ENCODE measurements at regions not wholly inside any gene's neighbourhood (a gene's known extent, or its start where the extent isn't known, plus 50 kb on each side); places are given as distances from the start of the nearest gene placed in this dataset.
"Not testable (repeated sequence)": the region's sequence is repeated elsewhere in the genome, so short reads cannot be mapped to it uniquely, and the experiment has no call there.

- Histone ChIP-seq H3K36me3 (ENCODE audit: control insufficient read depth, insufficient read depth, low read length) (no peaks in the 10 kb centered on the region), H3K4me1 (ENCODE audit: control insufficient read depth, insufficient read depth, low read length) (no peaks in the 10 kb centered on the region), H3K9me3 (ENCODE audit: control insufficient read depth, insufficient read depth, low read depth, low read length) (no peaks in the 10 kb centered on the region), H3K27ac (ENCODE audit: low read depth, low read length) (no peak overlapping the region), H3K4me3 (ENCODE audit: low read depth, low read length) (no peak overlapping the region), H3K9ac (ENCODE audit: low read length) (no peak overlapping the region), H3K27me3 (ENCODE audit: control insufficient read depth, insufficient read depth, low read length) (no peaks in the 10 kb centered on the region)
These were observed 285.6 kb downstream of the SHOX start for GRCh38 chrX:916230-916599.

- Histone ChIP-seq H3K4me3 (ENCODE audit: low read depth, low read length) (no peak overlapping the region), H3K27me3 (ENCODE audit: control insufficient read depth, insufficient read depth, low read length) (no peaks in the 10 kb centered on the region), H3K4me1 (ENCODE audit: control insufficient read depth, insufficient read depth, low read length) (no peaks in the 10 kb centered on the region), H3K9ac (ENCODE audit: low read length) (no peak overlapping the region), H3K36me3 (ENCODE audit: control insufficient read depth, insufficient read depth, low read length) (no peaks in the 10 kb centered on the region), H3K27ac (ENCODE audit: low read depth, low read length) (no peak overlapping the region), H3K9me3 (ENCODE audit: control insufficient read depth, insufficient read depth, low read depth, low read length) (no peaks in the 10 kb centered on the region)
These were observed 285.0 kb downstream of the SHOX start for GRCh38 chrX:915427-916229.

- no peaks in the 10 kb centered on the region for H3K36me3 ChIP-seq (ENCODE audit: control insufficient read depth, insufficient read depth, low read length)
- no peak overlapping the region for H3K27ac ChIP-seq (ENCODE audit: low read depth, low read length)
- no peak overlapping the region for H3K9ac ChIP-seq (ENCODE audit: low read length)
- H3K27me3 ChIP-seq (ENCODE audit: control insufficient read depth, insufficient read depth, low read length), result no peaks in the 10 kb centered on the region
- no peak overlapping the region for H3K4me3 ChIP-seq (ENCODE audit: low read depth, low read length)
- no peaks in the 10 kb centered on the region for H3K4me1 ChIP-seq (ENCODE audit: control insufficient read depth, insufficient read depth, low read length)
- no peaks in the 10 kb centered on the region for H3K9me3 ChIP-seq (ENCODE audit: control insufficient read depth, insufficient read depth, low read depth, low read length)
These were observed 283.6 kb downstream of the SHOX start for GRCh38 chrX:914206-914605.

GRCh38 chrX:912677-913076, 282.1 kb downstream of the SHOX start:
- Histone ChIP-seq H3K36me3 (ENCODE audit: control insufficient read depth, insufficient read depth, low read length) (no peaks in the 10 kb centered on the region), H3K27me3 (ENCODE audit: control insufficient read depth, insufficient read depth, low read length) (no peaks in the 10 kb centered on the region), H3K9ac (ENCODE audit: low read length) (no peak overlapping the region), H3K4me3 (ENCODE audit: low read depth, low read length) (no peak overlapping the region), H3K4me1 (ENCODE audit: control insufficient read depth, insufficient read depth, low read length) (no peaks in the 10 kb centered on the region), H3K27ac (ENCODE audit: low read depth, low read length) (no peak overlapping the region), H3K9me3 (ENCODE audit: control insufficient read depth, insufficient read depth, low read depth, low read length) (0 out of 2 replicates have a peak, but pooled peaks cover 4% of the 10 kb centered on the region)

GRCh38 chrX:909068-909467, 278.5 kb downstream of the SHOX start:
- not testable (repeated sequence) for H3K4me1 ChIP-seq (ENCODE audit: control insufficient read depth, insufficient read depth, low read length); H3K9me3 ChIP-seq (ENCODE audit: control insufficient read depth, insufficient read depth, low read depth, low read length)

GRCh38 chrX:906586-906985, 276.0 kb downstream of the SHOX start:
- Histone ChIP-seq H3K27me3 (ENCODE audit: control insufficient read depth, insufficient read depth, low read length) (no peaks in the 10 kb centered on the region), H3K9ac (ENCODE audit: low read length) (no peak overlapping the region), H3K36me3 (ENCODE audit: control insufficient read depth, insufficient read depth, low read length) (no peaks in the 10 kb centered on the region), H3K4me3 (ENCODE audit: low read depth, low read length) (no peak overlapping the region), H3K4me1 (ENCODE audit: control insufficient read depth, insufficient read depth, low read length) (no peaks in the 10 kb centered on the region), H3K27ac (ENCODE audit: low read depth, low read length) (no peak overlapping the region), H3K9me3 (ENCODE audit: control insufficient read depth, insufficient read depth, low read depth, low read length) (0 out of 2 replicates have a peak, but pooled peaks cover 4% of the 10 kb centered on the region)

More at GRCh38 chrX:909068-909467, 278.5 kb downstream of the SHOX start:
- not testable (repeated sequence) for H3K9ac ChIP-seq (ENCODE audit: low read length); H3K27ac ChIP-seq (ENCODE audit: low read depth, low read length); H3K27me3 ChIP-seq (ENCODE audit: control insufficient read depth, insufficient read depth, low read length); H3K36me3 ChIP-seq (ENCODE audit: control insufficient read depth, insufficient read depth, low read length); H3K4me3 ChIP-seq (ENCODE audit: low read depth, low read length)

- no peaks in the 10 kb centered on the region for H3K27me3 ChIP-seq (ENCODE audit: control insufficient read depth, insufficient read depth, low read length)
- no peak overlapping the region for H3K4me3 ChIP-seq (ENCODE audit: low read depth, low read length)
- 0 out of 2 replicates have a peak, but pooled peaks cover 4% of the 10 kb centered on the region for H3K9me3 ChIP-seq (ENCODE audit: control insufficient read depth, insufficient read depth, low read depth, low read length)
- no peaks in the 10 kb centered on the region for H3K36me3 ChIP-seq (ENCODE audit: control insufficient read depth, insufficient read depth, low read length)
- no peak overlapping the region for H3K9ac ChIP-seq (ENCODE audit: low read length)
- no peaks in the 10 kb centered on the region for H3K4me1 ChIP-seq (ENCODE audit: control insufficient read depth, insufficient read depth, low read length)
- no peak overlapping the region for H3K27ac ChIP-seq (ENCODE audit: low read depth, low read length)
These were observed 275.4 kb downstream of the SHOX start for GRCh38 chrX:905848-906566.

- Histone ChIP-seq H3K4me1 (ENCODE audit: control insufficient read depth, insufficient read depth, low read length) (no peaks in the 10 kb centered on the region), H3K4me3 (ENCODE audit: low read depth, low read length) (no peak overlapping the region), H3K9ac (ENCODE audit: low read length) (no peak overlapping the region), H3K27ac (ENCODE audit: low read depth, low read length) (no peak overlapping the region), H3K36me3 (ENCODE audit: control insufficient read depth, insufficient read depth, low read length) (no peaks in the 10 kb centered on the region), H3K27me3 (ENCODE audit: control insufficient read depth, insufficient read depth, low read length) (no peaks in the 10 kb centered on the region), H3K9me3 (ENCODE audit: control insufficient read depth, insufficient read depth, low read depth, low read length) (0 out of 2 replicates have a peak, but pooled peaks cover 3% of the 10 kb centered on the region)
These were observed 272.5 kb downstream of the SHOX start for GRCh38 chrX:903116-903515.

GRCh38 chrX:896256-896655, 265.7 kb downstream of the SHOX start:
- no peaks in the 10 kb centered on the region for H3K36me3 ChIP-seq (ENCODE audit: control insufficient read depth, insufficient read depth, low read length)
- H3K27me3 ChIP-seq (ENCODE audit: control insufficient read depth, insufficient read depth, low read length), result no peaks in the 10 kb centered on the region

GRCh38 chrX:889966-890651, 259.5 kb downstream of the SHOX start:
- H3K36me3 ChIP-seq (ENCODE audit: control insufficient read depth, insufficient read depth, low read length), result no peaks in the 10 kb centered on the region
- no peak overlapping the region for H3K9ac ChIP-seq (ENCODE audit: low read length)
- no peak overlapping the region for H3K27ac ChIP-seq (ENCODE audit: low read depth, low read length)
- H3K9me3 ChIP-seq (ENCODE audit: control insufficient read depth, insufficient read depth, low read depth, low read length), result peaks cover 29% of the 10 kb centered on the region
- no peaks in the 10 kb centered on the region for H3K27me3 ChIP-seq (ENCODE audit: control insufficient read depth, insufficient read depth, low read length)
- no peaks in the 10 kb centered on the region for H3K4me1 ChIP-seq (ENCODE audit: control insufficient read depth, insufficient read depth, low read length)
- no peak overlapping the region for H3K4me3 ChIP-seq (ENCODE audit: low read depth, low read length)

More at GRCh38 chrX:896256-896655, 265.7 kb downstream of the SHOX start:
- Histone ChIP-seq H3K27ac (ENCODE audit: low read depth, low read length) (no peak overlapping the region), H3K9me3 (ENCODE audit: control insufficient read depth, insufficient read depth, low read depth, low read length) (peaks cover 15% of the 10 kb centered on the region), H3K9ac (ENCODE audit: low read length) (no peak overlapping the region), H3K4me3 (ENCODE audit: low read depth, low read length) (no peak overlapping the region), H3K4me1 (ENCODE audit: control insufficient read depth, insufficient read depth, low read length) (no peaks in the 10 kb centered on the region)

- H3K36me3 ChIP-seq (ENCODE audit: control insufficient read depth, insufficient read depth, low read length); H3K27me3 ChIP-seq (ENCODE audit: control insufficient read depth, insufficient read depth, low read length); H3K27ac ChIP-seq (ENCODE audit: low read depth, low read length); H3K4me3 ChIP-seq (ENCODE audit: low read depth, low read length); H3K9ac ChIP-seq (ENCODE audit: low read length); H3K4me1 ChIP-seq (ENCODE audit: control insufficient read depth, insufficient read depth, low read length): not testable (repeated sequence)
- H3K9me3 ChIP-seq (ENCODE audit: control insufficient read depth, insufficient read depth, low read depth, low read length), result peaks cover 22% of the 10 kb centered on the region
These were observed 257.1 kb downstream of the SHOX start for GRCh38 chrX:887724-888123.
